GM23338 (cell line): ENCODE measurements at regions not wholly inside any gene's neighbourhood (a gene's known extent, or its start where the extent isn't known, plus 50 kb on each side); places are given as distances from the start of the nearest gene placed in this dataset.

Experiments
- ATAC-seq: fragments of 200-7000 bp; cut with Tn5 transposase; 3 replicates; pipeline ENCODE4 v1.9.1; 2020
- DNase-seq: peaks from one replicate; pipeline ENCODE4 v3.0.0-alpha.2; 2015; ENCODE audit warnings: low spot score
- H2AFZ ChIP-seq: fragments of 200-600 bp; sonication (generic); 2 replicates; pipeline ENCODE4 v1.8.0; 2016; ENCODE audit warnings: antibody characterized with exemption, mild to moderate bottlenecking, moderate library complexity
- H3F3A ChIP-seq: fragments of 200-600 bp; sonication (generic); replicated peaks from 2 replicates; pipeline ENCODE4 v1.8.0; 2017; ENCODE audit warnings: antibody characterized with exemption, mixed run types, low read depth
- H3K27ac ChIP-seq: fragments of 200-600 bp; sonication (generic); 2 replicates; pipeline ENCODE4 v1.6.1; 2016; ENCODE audit warnings: low read depth
- H3K27me3 ChIP-seq: fragments of 200-600 bp; sonication (generic); 2 replicates; pipeline ENCODE4 v1.8.0; 2016; ENCODE audit warnings: mild to moderate bottlenecking, mixed run types, moderate library complexity; ENCODE audit not compliant: insufficient read depth
- H3K36me3 ChIP-seq: fragments of 200-600 bp; sonication (generic); 2 replicates; pipeline ENCODE4 v1.8.0; 2016; ENCODE audit warnings: mild to moderate bottlenecking; ENCODE audit not compliant: insufficient read depth
- H3K4me1 ChIP-seq: fragments of 200-600 bp; sonication (generic); 2 replicates; pipeline ENCODE4 v1.8.0; 2016; ENCODE audit warnings: mild to moderate bottlenecking, moderate library complexity; ENCODE audit not compliant: insufficient read depth
- H3K4me2 ChIP-seq: fragments of 200-600 bp; sonication (generic); 2 replicates; pipeline ENCODE4 v1.7.1; 2017; ENCODE audit warnings: mixed run types
- H3K4me3 ChIP-seq: fragments of 200-600 bp; sonication (generic); 2 replicates; pipeline ENCODE4 v1.6.1; 2016; ENCODE audit warnings: mixed run types
- H3K79me2 ChIP-seq: fragments of 200-600 bp; sonication (generic); replicated peaks from 2 replicates; pipeline ENCODE4 v1.8.0; 2017; ENCODE audit warnings: mild to moderate bottlenecking; ENCODE audit not compliant: insufficient read depth
- H3K9me2 ChIP-seq: fragments of 200-600 bp; sonication (generic); 2 replicates; pipeline ENCODE4 v1.8.0; 2017; ENCODE audit not compliant: insufficient read depth
- H4K20me1 ChIP-seq: fragments of 200-600 bp; sonication (generic); replicated peaks from 2 replicates; pipeline ENCODE4 v1.8.0; 2017; ENCODE audit warnings: mild to moderate bottlenecking; ENCODE audit not compliant: insufficient read depth
- H3K27ac Mint-ChIP-seq: 2 replicates; pipeline ENCODE4 v1.8.0; 2020; ENCODE audit warnings: inconsistent platforms, mild to moderate bottlenecking, moderate library complexity, mixed read lengths
- H3K27me3 Mint-ChIP-seq: 3 replicates; pipeline ENCODE4 v1.8.0; 2022; ENCODE audit warnings: low read depth, mild to moderate bottlenecking, moderate library complexity, mixed read lengths, inconsistent platforms; ENCODE audit not compliant: insufficient read depth, poor library complexity
- H3K36me3 Mint-ChIP-seq: 3 replicates; pipeline ENCODE4 v1.8.0; 2021; ENCODE audit warnings: low read depth, mild to moderate bottlenecking, inconsistent platforms, moderate library complexity, mixed read lengths
- H3K4me1 Mint-ChIP-seq: 3 replicates; pipeline ENCODE4 v1.8.0; 2020; ENCODE audit warnings: mild to moderate bottlenecking, inconsistent platforms, mixed read lengths
- H3K4me3 Mint-ChIP-seq: 3 replicates; pipeline ENCODE4 v1.8.0; 2021; ENCODE audit warnings: moderate library complexity, mild to moderate bottlenecking, inconsistent platforms, mixed read lengths
- H3K9me3 Mint-ChIP-seq: 3 replicates; pipeline ENCODE4 v1.8.0; 2020; ENCODE audit warnings: moderate library complexity, mild to moderate bottlenecking, inconsistent platforms, mixed read lengths
- CTCF ChIP-seq, 2 experiments: fragments of 200-600 bp in 1 of 2; sonication (generic) in 1 of 2; conservative IDR thresholded peaks; 2 replicates each; pipeline versions ENCODE4 v1.5.1 to v1.6.1; 2016 to 2017; ENCODE audit warnings: antibody characterized with exemption in 2 of 2, low read depth in 2 of 2, mild to moderate bottlenecking in 2 of 2, moderate library complexity in 1 of 2
- ETS1 ChIP-seq: IDR thresholded peaks from 2 replicates; pipeline ENCODE4 v1.6.1; 2016; ENCODE audit warnings: antibody characterized with exemption
- EZH2 ChIP-seq: fragments of 200-600 bp; sonication (generic); IDR thresholded peaks from one replicate; pipeline ENCODE4 v1.8.0; 2017; ENCODE audit warnings: antibody characterized with exemption, mild to moderate bottlenecking, low read depth; ENCODE audit not compliant: unreplicated experiment
- EZH2phosphoT487 ChIP-seq: fragments of 200-600 bp; sonication (generic); IDR thresholded peaks from one replicate; pipeline ENCODE4 v1.8.1; 2018; ENCODE audit warnings: antibody characterized with exemption; ENCODE audit not compliant: unreplicated experiment
- JUNB ChIP-seq: IDR thresholded peaks from one replicate; pipeline ENCODE4 v1.6.1; 2016; ENCODE audit warnings: antibody characterized with exemption; ENCODE audit not compliant: unreplicated experiment
- NANOG ChIP-seq: IDR thresholded peaks from 2 replicates; pipeline ENCODE4 v1.6.1; 2016; ENCODE audit warnings: antibody characterized with exemption, borderline replicate concordance
- POLR2AphosphoS5 ChIP-seq: IDR thresholded peaks from 2 replicates; pipeline ENCODE4 v1.6.1; 2016; ENCODE audit warnings: antibody characterized with exemption, low read depth
- REST ChIP-seq: IDR thresholded peaks from one replicate; pipeline ENCODE4 v1.6.1; 2018; ENCODE audit warnings: antibody characterized with exemption; ENCODE audit not compliant: unreplicated experiment
- STAT1 ChIP-seq: IDR thresholded peaks from one replicate; pipeline ENCODE4 v1.6.1; 2016; ENCODE audit warnings: antibody characterized with exemption; ENCODE audit not compliant: unreplicated experiment
- ZNF331 ChIP-seq: fragments of 250-450 bp; sonication (Bioruptor Pico); IDR thresholded peaks from 2 replicates; pipeline ENCODE4 v1.5.0; 2020; ENCODE audit warnings: low read depth, mild to moderate bottlenecking, moderate library complexity
- ZNF462 ChIP-seq: fragments of 250-450 bp; sonication (Bioruptor Pico); IDR thresholded peaks from 2 replicates; pipeline ENCODE4 v1.5.0; 2020; ENCODE audit warnings: mild to moderate bottlenecking, moderate library complexity

- no peaks in the 10 kb centered on the region for H3F3A ChIP-seq
- no peaks in the 10 kb centered on the region for H4K20me1 ChIP-seq
- peaks cover 12% of the 10 kb centered on the region for H3K4me1 Mint-ChIP-seq
- no peaks in the 10 kb centered on the region for H3K36me3 ChIP-seq
- no peak for DNase-seq
- H3K4me3 ChIP-seq, result no peak overlapping the region
- no peak for ATAC-seq
- H2AFZ ChIP-seq, result no peak overlapping the region
- no peaks in the 10 kb centered on the region for H3K27me3 ChIP-seq
- H3K36me3 Mint-ChIP-seq, result peaks cover 16% of the 10 kb centered on the region; the same call in 2 of the 3 replicates
- peaks cover 14% of the 10 kb centered on the region for H3K9me3 Mint-ChIP-seq
- H3K79me2 ChIP-seq, result no peaks in the 10 kb centered on the region
- no peak for TF ChIP-seq EZH2
- no peak for TF ChIP-seq ZNF462 (CRISPR knock-in tag)
- TF ChIP-seq EZH2phosphoT487, result no peak
- TF ChIP-seq REST, result no peak
- no peak for TF ChIP-seq POLR2AphosphoS5
- TF ChIP-seq ZNF331 (CRISPR knock-in tag), result no peak
- TF ChIP-seq STAT1, result no peak
- no peak for TF ChIP-seq NANOG
- no peak for TF ChIP-seq ETS1
- TF ChIP-seq JUNB, result no peak
- TF ChIP-seq CTCF (conservative IDR thresholded peaks at IDR 0.05; ENCODE audit: low read depth in 2 of 2), result no peak
- no peak overlapping the region for H3K27ac ChIP-seq
- H3K27ac Mint-ChIP-seq, result no peak overlapping the region
- H3K4me3 Mint-ChIP-seq, result no peak overlapping the region
- H3K4me2 ChIP-seq, result no peak overlapping the region
- H3K9me2 ChIP-seq, result peaks cover 10% of the 10 kb centered on the region; the same call in 1 of the 2 replicates
- peaks cover 11% of the 10 kb centered on the region for H3K4me1 ChIP-seq
- no peaks in the 10 kb centered on the region for H3K27me3 Mint-ChIP-seq
Measured at GRCh38 chr10:16232441-16232840, 204.4 kb upstream of the PTER start.
